GM12874 (cell line): ENCODE measurements at regions not wholly inside any gene's neighbourhood (a gene's known extent, or its start where the extent isn't known, plus 50 kb on each side); places are given as distances from the start of the nearest gene placed in this dataset.

Experiments used
- TF ChIP-seq, protein P1 (sequence below): IDR thresholded peaks from 2 replicates; pipeline ENCODE4 v1.5.1; 2011; ENCODE audit warnings: low read depth, mild to moderate bottlenecking, control low read depth, low read length, moderate library complexity; ENCODE audit not compliant: insufficient read depth

DNA sequence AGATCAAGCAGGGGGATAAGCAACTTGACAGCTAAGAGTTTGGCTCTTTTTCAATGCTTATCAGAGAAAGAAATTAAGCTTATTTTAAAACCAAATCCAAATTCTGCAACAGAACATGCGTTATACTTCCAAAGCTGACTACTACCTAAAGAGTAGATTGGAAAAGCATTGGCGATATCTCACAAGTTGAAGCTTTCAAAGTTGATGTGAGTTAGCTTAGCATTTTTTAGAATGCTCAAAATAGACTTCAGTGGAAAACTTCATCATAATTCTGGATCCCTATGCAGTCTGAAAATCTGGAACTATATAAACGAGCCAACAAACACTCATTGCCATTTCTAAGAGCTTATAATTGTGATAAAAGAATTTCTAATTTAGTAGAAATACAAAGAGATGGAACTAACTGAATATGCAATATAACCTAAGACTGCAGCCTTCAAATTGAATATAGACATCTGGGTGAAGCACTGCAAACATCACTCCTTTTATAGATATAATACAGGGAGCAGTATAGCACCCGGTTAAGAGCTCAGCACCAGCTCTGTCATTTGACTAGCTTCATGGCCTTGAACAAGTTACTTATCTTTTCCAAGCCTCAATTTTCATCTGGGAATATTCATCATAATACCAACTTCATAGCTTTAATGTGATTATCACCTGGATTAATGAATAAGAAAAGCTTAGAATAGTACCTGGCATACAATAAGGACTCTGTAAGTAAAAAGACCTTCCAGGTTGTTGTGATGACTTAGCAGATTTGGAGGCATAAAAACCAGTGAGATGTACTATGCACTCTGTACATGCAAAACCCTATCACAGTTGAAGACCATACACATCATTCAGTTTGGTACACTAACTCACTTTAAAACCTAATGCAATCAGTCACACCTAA, 242.7 kb upstream of the TTC14 start:
- TF ChIP-seq, protein P1, sequence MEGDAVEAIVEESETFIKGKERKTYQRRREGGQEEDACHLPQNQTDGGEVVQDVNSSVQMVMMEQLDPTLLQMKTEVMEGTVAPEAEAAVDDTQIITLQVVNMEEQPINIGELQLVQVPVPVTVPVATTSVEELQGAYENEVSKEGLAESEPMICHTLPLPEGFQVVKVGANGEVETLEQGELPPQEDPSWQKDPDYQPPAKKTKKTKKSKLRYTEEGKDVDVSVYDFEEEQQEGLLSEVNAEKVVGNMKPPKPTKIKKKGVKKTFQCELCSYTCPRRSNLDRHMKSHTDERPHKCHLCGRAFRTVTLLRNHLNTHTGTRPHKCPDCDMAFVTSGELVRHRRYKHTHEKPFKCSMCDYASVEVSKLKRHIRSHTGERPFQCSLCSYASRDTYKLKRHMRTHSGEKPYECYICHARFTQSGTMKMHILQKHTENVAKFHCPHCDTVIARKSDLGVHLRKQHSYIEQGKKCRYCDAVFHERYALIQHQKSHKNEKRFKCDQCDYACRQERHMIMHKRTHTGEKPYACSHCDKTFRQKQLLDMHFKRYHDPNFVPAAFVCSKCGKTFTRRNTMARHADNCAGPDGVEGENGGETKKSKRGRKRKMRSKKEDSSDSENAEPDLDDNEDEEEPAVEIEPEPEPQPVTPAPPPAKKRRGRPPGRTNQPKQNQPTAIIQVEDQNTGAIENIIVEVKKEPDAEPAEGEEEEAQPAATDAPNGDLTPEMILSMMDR, result no peak

GRCh38 chr3:180359953-180360279, 242.0 kb upstream of the TTC14 start:
- TF ChIP-seq, protein P1, result no peak

DNA sequence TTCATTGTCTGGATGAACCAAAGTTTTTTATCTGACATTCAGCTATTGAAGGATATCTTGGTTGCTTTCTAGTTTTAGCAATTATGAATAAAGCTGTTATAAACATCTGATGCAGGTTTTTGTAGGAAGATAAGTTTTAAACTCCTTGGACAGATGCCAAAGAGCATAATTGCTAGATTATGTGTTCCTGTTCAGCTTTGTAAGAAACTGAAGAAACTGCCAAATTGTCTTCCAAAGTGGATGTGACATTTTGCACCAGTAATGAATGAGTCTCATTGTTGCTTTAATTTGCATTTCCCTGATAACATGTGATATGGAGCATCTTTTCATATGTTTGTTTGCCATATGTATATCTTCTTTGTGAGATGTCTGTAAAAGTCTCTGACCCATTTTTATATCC, 239.9 kb upstream of the TTC14 start:
- TF ChIP-seq, protein P1, result no peak

DNA sequence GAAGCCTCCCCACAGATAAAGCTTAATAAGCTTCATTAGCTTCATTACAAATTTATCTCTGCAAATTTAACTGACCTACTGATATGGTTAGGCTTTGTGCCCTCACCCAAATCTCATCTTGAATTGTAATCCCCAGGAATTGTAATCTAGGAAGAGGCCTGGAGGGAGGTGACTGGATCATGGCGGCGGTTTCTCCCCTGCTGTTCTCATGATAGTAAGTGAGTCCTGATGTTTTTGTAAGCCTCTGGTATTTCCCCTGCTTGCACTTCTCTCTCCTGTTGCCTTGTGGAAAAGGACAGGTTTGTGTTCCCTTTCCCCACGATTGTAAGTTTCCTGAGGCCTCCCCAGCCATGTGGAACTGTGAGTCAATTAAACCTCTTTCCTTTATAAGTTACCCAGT, 226.1 kb upstream of the TTC14 start:
- TF ChIP-seq, protein P1, result no peak

DNA sequence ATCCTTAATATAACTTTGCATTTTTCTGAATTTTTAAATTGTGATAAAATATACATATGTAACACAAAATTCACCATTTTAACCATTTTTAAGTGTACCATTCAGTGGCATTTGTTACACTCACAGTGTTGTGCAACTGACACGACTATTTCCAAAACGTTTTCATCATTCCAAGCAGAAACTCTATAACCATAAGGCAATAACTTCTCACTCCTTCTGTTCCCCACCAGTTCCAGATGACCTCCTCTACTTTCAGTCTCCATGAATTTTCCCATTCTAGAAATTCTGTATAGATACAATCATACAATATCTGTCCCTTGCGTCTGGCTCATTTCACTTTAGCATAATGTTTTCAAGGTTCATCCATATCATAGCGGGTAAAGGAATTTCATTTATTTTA, 223.5 kb upstream of the TTC14 start:
- TF ChIP-seq, protein P1, result no peak

- TF ChIP-seq, protein P1, result no peak
These were observed 219.3 kb upstream of the TTC14 start for GRCh38 chr3:180382638-180383180.

GRCh38 chr3:180383332-180384020, 218.5 kb upstream of the TTC14 start:
- TF ChIP-seq, protein P1, result no peak
